SK-N-SH (cell line): ENCODE measurements at regions not wholly inside any gene's neighbourhood (a gene's known extent, or its start where the extent isn't known, plus 50 kb on each side); places are given as distances from the start of the nearest gene placed in this dataset.

ENCODE experiments used
- CTCF ChIA-PET: fragments of 300-600, 350-600 bp; formaldehyde crosslinking; extraction: SDS; loops from one replicate; lab custom pipeline; 2021; lab: Yijun Ruan, JAX
- POLR2A ChIA-PET: fragments of 350-600 bp; sonication (Branson Sonifier 250); formaldehyde crosslinking; extraction: SDS; loops from one replicate; lab custom pipeline; 2020; ENCODE audit warnings: antibody characterized with exemption, inconsistent platforms; lab: Yijun Ruan, JAX
- DNase-seq: peaks from one replicate; pipeline ENCODE4 v3.0.0; 2012
- H2AFZ ChIP-seq: fragments of 200-600 bp; sonication (generic); 2 replicates; pipeline ENCODE4 v1.8.1; 2016; ENCODE audit warnings: antibody characterized with exemption, mild to moderate bottlenecking, low read depth
- H3F3A ChIP-seq: fragments of 200-600 bp; sonication (generic); replicated peaks from 2 replicates; pipeline ENCODE3; 2016; ENCODE audit warnings: antibody characterized with exemption, mild to moderate bottlenecking; ENCODE audit not compliant: insufficient read depth
- H3K27ac ChIP-seq, 2 experiments: fragments of 200-500 bp in 1 of 2; fragments of 200-600 bp in 1 of 2; sonication (Bioruptor generic) in 1 of 2; sonication (generic), shearing (Covaris generic) in 1 of 2; 2 replicates each; pipeline versions ENCODE4 v1.5.1 to v1.6.1; 2014 to 2016; ENCODE audit warnings: low read depth in 2 of 2, inconsistent platforms in 1 of 2, low read length in 1 of 2, mild to moderate bottlenecking in 1 of 2, mixed read lengths in 1 of 2
- H3K27me3 ChIP-seq: fragments of 200-600 bp; sonication (generic), shearing (Covaris generic); 2 replicates; pipeline ENCODE4 v1.6.1; 2016; ENCODE audit warnings: mixed run types; ENCODE audit not compliant: insufficient read depth
- H3K36me3 ChIP-seq, 2 experiments: fragments of 200-500 bp in 1 of 2; fragments of 200-600 bp in 1 of 2; sonication (Bioruptor generic) in 1 of 2; sonication (generic) in 1 of 2; replicated peaks in 1 of 2; 2 replicates each; pipeline versions ENCODE3 to v1.5.1; 2014 to 2016; ENCODE audit warnings: low read length in 1 of 2, mild to moderate bottlenecking in 1 of 2; ENCODE audit not compliant: insufficient read depth in 2 of 2, control insufficient read depth in 1 of 2
- H3K4me1 ChIP-seq, 2 experiments: fragments of 200-500 bp in 1 of 2; fragments of 200-600 bp in 1 of 2; sonication (Bioruptor generic) in 1 of 2; sonication (generic), shearing (Covaris generic) in 1 of 2; 2 replicates each; pipeline versions ENCODE4 v1.5.1 to v1.6.1; 2014 to 2016; ENCODE audit warnings: low read depth in 1 of 2, low read length in 1 of 2, mixed run types in 1 of 2; ENCODE audit not compliant: insufficient read depth in 2 of 2, control insufficient read depth in 1 of 2
- H3K4me2 ChIP-seq: fragments of 200-600 bp; sonication (generic), shearing (Covaris generic); 2 replicates; pipeline ENCODE4 v1.6.1; 2017; ENCODE audit warnings: mixed run types
- H3K4me3 ChIP-seq, 2 experiments: fragments of 200-500 bp in 1 of 2; fragments of 200-600 bp in 1 of 2; sonication (Bioruptor generic) in 1 of 2; sonication (generic), shearing (Covaris generic) in 1 of 2; 2 replicates each; pipeline versions ENCODE4 v1.5.1 to v1.8.1; 2014 to 2016; ENCODE audit warnings: low read depth in 2 of 2, inconsistent platforms in 1 of 2, low read length in 1 of 2, mild to moderate bottlenecking in 1 of 2, mixed read lengths in 1 of 2, moderate library complexity in 1 of 2
- H3K79me2 ChIP-seq: fragments of 200-600 bp; sonication (generic); 2 replicates; pipeline ENCODE4 v1.8.1; 2017; ENCODE audit warnings: mild to moderate bottlenecking; ENCODE audit not compliant: insufficient read depth
- H3K9ac ChIP-seq: fragments of 200-600 bp; sonication (generic); 2 replicates; pipeline ENCODE4 v1.6.1; 2017; ENCODE audit warnings: mixed run types
- H3K9me2 ChIP-seq: fragments of 200-600 bp; sonication (generic); 2 replicates; pipeline ENCODE4 v1.6.1; 2017; ENCODE audit warnings: mixed run types
- H3K9me3 ChIP-seq: fragments of 200-600 bp; sonication (generic); 2 replicates; pipeline ENCODE4 v1.6.1; 2017; ENCODE audit warnings: mixed run types, mild to moderate bottlenecking, moderate library complexity
- H4K20me1 ChIP-seq: fragments of 200-600 bp; sonication (generic); 2 replicates; pipeline ENCODE4 v1.6.1; 2017; ENCODE audit warnings: mild to moderate bottlenecking, mixed run types; ENCODE audit not compliant: insufficient read depth
- ELF1 ChIP-seq: IDR thresholded peaks from 2 replicates; pipeline ENCODE4 v1.4.0; 2012
- EP300 ChIP-seq, 2 experiments: IDR thresholded peaks; 2 replicates each; pipeline versions ENCODE4 v1.4.0 to v1.6.1; 2012; ENCODE audit warnings: borderline replicate concordance in 1 of 2, low read depth in 1 of 2, low read length in 1 of 2
- EZH2phosphoT487 ChIP-seq: fragments of 200-600 bp; sonication (generic); IDR thresholded peaks from 2 replicates; pipeline ENCODE4 v1.6.1; 2017; ENCODE audit warnings: low read depth, mixed run types, mild to moderate bottlenecking, antibody characterized with exemption, moderate library complexity, borderline replicate concordance
- FOSL2 ChIP-seq: IDR thresholded peaks from 2 replicates; pipeline ENCODE4 v1.4.0; 2012; ENCODE audit warnings: low read depth, mild to moderate bottlenecking, moderate library complexity, borderline replicate concordance
- FOXM1 ChIP-seq: IDR thresholded peaks from 2 replicates; pipeline ENCODE4 v1.4.0; 2012; ENCODE audit warnings: low read depth, mild to moderate bottlenecking
- MEF2A ChIP-seq: IDR thresholded peaks from 2 replicates; pipeline ENCODE4 v1.4.0; 2012; ENCODE audit warnings: low read depth, borderline replicate concordance
- NRF1 ChIP-seq: IDR thresholded peaks from 2 replicates; pipeline ENCODE4 v1.6.1; 2012; ENCODE audit warnings: low read depth, mild to moderate bottlenecking, low read length
- PBX3 ChIP-seq: IDR thresholded peaks from 2 replicates; pipeline ENCODE4; 2012
- POLR2AphosphoS5 ChIP-seq: IDR thresholded peaks from 2 replicates; pipeline ENCODE4 v1.6.1; 2012; ENCODE audit warnings: low read depth, low read length
- RCOR1 ChIP-seq: fragments of 150-350 bp; IDR thresholded peaks from 2 replicates; pipeline ENCODE4 v1.6.1; 2017; ENCODE audit warnings: antibody characterized with exemption, low read length
- RXRA ChIP-seq: IDR thresholded peaks from 2 replicates; pipeline ENCODE4 v1.4.0; 2012; ENCODE audit warnings: low read depth, mild to moderate bottlenecking, borderline replicate concordance
- TEAD4 ChIP-seq: IDR thresholded peaks from 2 replicates; pipeline ENCODE4 v1.4.0; 2012; ENCODE audit warnings: mild to moderate bottlenecking, borderline replicate concordance; ENCODE audit not compliant: insufficient read depth
- USF2 ChIP-seq: fragments of 150-350 bp; IDR thresholded peaks from 2 replicates; pipeline ENCODE4 v1.6.1; 2017; ENCODE audit warnings: antibody characterized with exemption, low read length, low read depth, borderline replicate concordance
- WGBS: methylation state at CpG from one replicate; pipeline ENCODE4 v1.1.6; 2017; ENCODE audit warnings: low lambda C conversion rate; 5-methylcytosine and 5-hydroxymethylcytosine counted together
- TF ChIP-seq, protein P1 (sequence below): IDR thresholded peaks from 2 replicates; pipeline ENCODE4 v1.4.0; 2012; ENCODE audit warnings: low read depth, borderline replicate concordance
- TF ChIP-seq, protein P2 (sequence below): IDR thresholded peaks from 2 replicates; pipeline ENCODE4 v1.4.0; 2012; ENCODE audit warnings: low read depth

DNA sequence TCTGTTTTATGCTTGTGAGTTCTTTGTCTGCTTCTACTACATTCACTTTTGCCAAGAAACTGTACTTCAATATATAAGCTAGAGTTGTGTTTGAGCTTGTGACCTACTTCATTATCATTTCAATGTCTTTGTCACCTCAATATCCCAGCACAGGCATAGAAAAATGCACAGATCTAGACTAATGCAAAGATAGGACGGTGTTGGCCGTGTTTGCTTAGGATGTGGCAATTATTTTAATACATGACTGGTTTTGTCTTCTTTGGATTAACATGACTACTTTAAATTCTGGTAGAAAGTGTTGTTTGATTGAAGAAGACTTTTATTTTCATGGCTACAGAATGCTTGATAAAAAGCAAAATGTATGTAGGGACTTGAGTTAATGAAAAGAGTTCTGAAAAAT is 1075.0 kb upstream of the GJE1 start (continued):
- TF ChIP-seq, protein P1, sequence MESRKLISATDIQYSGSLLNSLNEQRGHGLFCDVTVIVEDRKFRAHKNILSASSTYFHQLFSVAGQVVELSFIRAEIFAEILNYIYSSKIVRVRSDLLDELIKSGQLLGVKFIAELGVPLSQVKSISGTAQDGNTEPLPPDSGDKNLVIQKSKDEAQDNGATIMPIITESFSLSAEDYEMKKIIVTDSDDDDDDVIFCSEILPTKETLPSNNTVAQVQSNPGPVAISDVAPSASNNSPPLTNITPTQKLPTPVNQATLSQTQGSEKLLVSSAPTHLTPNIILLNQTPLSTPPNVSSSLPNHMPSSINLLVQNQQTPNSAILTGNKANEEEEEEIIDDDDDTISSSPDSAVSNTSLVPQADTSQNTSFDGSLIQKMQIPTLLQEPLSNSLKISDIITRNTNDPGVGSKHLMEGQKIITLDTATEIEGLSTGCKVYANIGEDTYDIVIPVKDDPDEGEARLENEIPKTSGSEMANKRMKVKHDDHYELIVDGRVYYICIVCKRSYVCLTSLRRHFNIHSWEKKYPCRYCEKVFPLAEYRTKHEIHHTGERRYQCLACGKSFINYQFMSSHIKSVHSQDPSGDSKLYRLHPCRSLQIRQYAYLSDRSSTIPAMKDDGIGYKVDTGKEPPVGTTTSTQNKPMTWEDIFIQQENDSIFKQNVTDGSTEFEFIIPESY: no peak
- no peak for TF ChIP-seq FOSL2
- TF ChIP-seq NRF1: no peak
- TF ChIP-seq, protein P2, sequence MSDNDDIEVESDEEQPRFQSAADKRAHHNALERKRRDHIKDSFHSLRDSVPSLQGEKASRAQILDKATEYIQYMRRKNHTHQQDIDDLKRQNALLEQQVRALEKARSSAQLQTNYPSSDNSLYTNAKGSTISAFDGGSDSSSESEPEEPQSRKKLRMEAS: no peak
- no peak for TF ChIP-seq TEAD4
- no peak for TF ChIP-seq FOXM1

DNA sequence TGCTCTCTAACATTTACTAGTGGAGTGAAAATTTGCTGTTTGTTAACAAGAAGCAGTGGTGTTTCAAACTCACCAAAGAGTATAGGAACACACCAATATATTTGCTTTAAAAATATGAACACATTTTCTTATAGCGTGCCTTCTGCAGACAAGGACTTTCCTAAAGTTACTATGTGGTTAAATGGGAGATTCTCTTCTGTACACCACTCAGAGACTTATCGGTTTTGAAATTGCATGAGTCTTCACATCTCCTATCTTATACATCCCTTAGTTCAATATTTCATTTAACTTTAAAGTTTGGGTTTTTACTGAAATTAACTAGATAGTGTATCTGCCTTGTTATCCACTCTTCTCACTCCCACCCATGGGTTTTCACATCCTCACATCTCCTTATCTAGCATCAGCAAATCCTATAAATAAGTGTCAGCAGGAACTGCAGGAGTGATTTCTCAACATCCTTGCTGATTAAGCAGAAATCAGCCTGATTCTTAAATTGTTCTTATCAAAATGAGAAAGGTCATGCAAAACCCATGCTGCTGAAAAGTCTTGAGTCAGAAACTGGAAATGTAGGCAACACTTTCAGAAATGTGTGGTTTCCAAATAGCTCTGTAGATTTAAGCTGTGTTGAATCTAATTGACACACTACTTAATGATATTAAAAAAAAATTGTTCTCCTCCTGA is 1075.6 kb upstream of the GJE1 start:
- POLR2A ChIA-PET: no interaction called here

GRCh38 chr6:141050471-141050870 is 1082.3 kb upstream of the GJE1 start:
- Histone ChIP-seq H4K20me1 (no peaks in the 10 kb centered on the region), H3F3A (no peaks in the 10 kb centered on the region), H3K4me3 (no peak overlapping the region), H3K4me2 (no peak overlapping the region), H3K27ac (no peak overlapping the region), H2AFZ (no peak overlapping the region), H3K4me1 (no peaks in the 10 kb centered on the region), H3K36me3 (no peaks in the 10 kb centered on the region), H3K27me3 (no peaks in the 10 kb centered on the region), H3K9ac (no peak overlapping the region), H3K9me2 (no peaks in the 10 kb centered on the region), H3K79me2 (no peaks in the 10 kb centered on the region), H3K9me3 (peaks cover 3% of the 10 kb centered on the region)
- no peak for TF ChIP-seq PBX3
- no peak for TF ChIP-seq MEF2A
- no peak for TF ChIP-seq POLR2AphosphoS5
- WGBS: 12% methylated on average over 1 of the region's 1 CpG
- ChIA-PET POLR2A (no interaction called here), CTCF (interaction anchor here (1.6 kb wide), 1 partner anchor 11 kb away, joined by 3 read pairs; no protein-coding TSS in a partner anchor)
- DNase-seq: no peak

More for the DNA sequence above, 1075.6 kb upstream of the GJE1 start:
- H3K9me2 ChIP-seq: no peaks in the 10 kb centered on the region
- H3K4me2 ChIP-seq: no peak overlapping the region
- H4K20me1 ChIP-seq: no peaks in the 10 kb centered on the region
- no peaks in the 10 kb centered on the region for H3K4me1 ChIP-seq
- H2AFZ ChIP-seq: no peak overlapping the region
- H3K79me2 ChIP-seq: no peaks in the 10 kb centered on the region
- no peaks in the 10 kb centered on the region for H3K9me3 ChIP-seq
- no peak overlapping the region for H3K27ac ChIP-seq
- no peak for TF ChIP-seq NRF1
- no peak for TF ChIP-seq ELF1
- TF ChIP-seq EZH2phosphoT487: no peak
- no peak for TF ChIP-seq EP300 (IDR thresholded peaks at IDR 0.05; ENCODE audit: borderline replicate concordance in 1 of 2, low read depth in 1 of 2, low read length in 1 of 2)
- no peak for TF ChIP-seq FOSL2
- no peak for TF ChIP-seq RXRA
- TF ChIP-seq USF2: no peak
- TF ChIP-seq RCOR1: no peak
- TF ChIP-seq, all 33 proteins: peak for 0
- CTCF ChIA-PET: interaction anchor here (0.7 kb wide), 1 partner anchor 45 kb away, joined by 4 read pairs; no protein-coding TSS in a partner anchor
- Histone ChIP-seq H3K9ac (no peak overlapping the region), H3K27me3 (no peaks in the 10 kb centered on the region; the same call in 1 of the 2 replicates), H3K4me3 (no peak overlapping the region), H3F3A (no peaks in the 10 kb centered on the region), H3K36me3 (no peaks in the 10 kb centered on the region)
- DNase-seq: no peak
- WGBS: 7% methylated on average over 2 of the region's 2 CpGs
